ENCODE measurements at regions not wholly inside any gene's neighbourhood (a gene's known extent, or its start where the extent isn't known, plus 50 kb on each side); places are given as distances from the start of the nearest gene placed in this dataset.

- intact Hi-C loops (cut with micrococcal nuclease), result no loop called here
- Histone ChIP-seq H3K27me3 (ENCODE audit: low read depth) (no peaks in the 10 kb centered on the region), H3K4me1 (no peaks in the 10 kb centered on the region), H3K4me3 (no peak overlapping the region), H3K27ac (replicated peaks) (no peak overlapping the region), H3K36me3 (no peaks in the 10 kb centered on the region), H3K9me3 (replicated peaks) (peaks cover 10% of the 10 kb centered on the region)
- DNase-seq, result no peak
- no peak for TF ChIP-seq CTCF (IDR thresholded peaks at IDR 0.05; ENCODE audit: borderline replicate concordance)
Observed at GRCh38 chrX:148380107-148380506, 120.3 kb upstream of the AFF2 start.

GRCh38 chrX:148380650-148381561 lies 119.5 kb upstream of the AFF2 start:
- intact Hi-C loops (cut with micrococcal nuclease), result no loop called here
- Histone ChIP-seq H3K36me3 (no peaks in the 10 kb centered on the region), H3K9me3 (replicated peaks) (peaks cover 2% of the 10 kb centered on the region), H3K27me3 (ENCODE audit: low read depth) (no peaks in the 10 kb centered on the region), H3K27ac (replicated peaks) (no peak overlapping the region), H3K4me3 (peak overlapping the region; percentile 19), H3K4me1 (no peaks in the 10 kb centered on the region)
- DNase-seq, result no peak
- TF ChIP-seq CTCF (IDR thresholded peaks at IDR 0.05; ENCODE audit: borderline replicate concordance), result no peak

- H3K4me3 ChIP-seq, result no peak overlapping the region
- H3K27me3 ChIP-seq (ENCODE audit: low read depth), result no peaks in the 10 kb centered on the region
- intact Hi-C loops (cut with micrococcal nuclease), result no loop called here
- DNase-seq, result no peak
- no peaks in the 10 kb centered on the region for H3K9me3 ChIP-seq (replicated peaks)
- H3K4me1 ChIP-seq, result no peaks in the 10 kb centered on the region
- no peak overlapping the region for H3K27ac ChIP-seq (replicated peaks)
- no peak for TF ChIP-seq CTCF (IDR thresholded peaks at IDR 0.05; ENCODE audit: borderline replicate concordance)
- H3K36me3 ChIP-seq, result no peaks in the 10 kb centered on the region
Observed at GRCh38 chrX:148381603-148382002, 118.8 kb upstream of the AFF2 start.

GRCh38 chrX:148382983-148383382 lies 117.4 kb upstream of the AFF2 start:
- no peaks in the 10 kb centered on the region for H3K9me3 ChIP-seq (replicated peaks)
- no peaks in the 10 kb centered on the region for H3K27me3 ChIP-seq (ENCODE audit: low read depth)
- H3K36me3 ChIP-seq, result no peaks in the 10 kb centered on the region
- intact Hi-C loops (cut with micrococcal nuclease), result no loop called here
- H3K4me3 ChIP-seq, result no peak overlapping the region
- no peak for TF ChIP-seq CTCF (IDR thresholded peaks at IDR 0.05; ENCODE audit: borderline replicate concordance)
- H3K27ac ChIP-seq (replicated peaks), result no peak overlapping the region
- H3K4me1 ChIP-seq, result no peaks in the 10 kb centered on the region
- no peak for DNase-seq

- no peaks in the 10 kb centered on the region for H3K27me3 ChIP-seq (ENCODE audit: low read depth)
- no peaks in the 10 kb centered on the region for H3K9me3 ChIP-seq (replicated peaks)
- H3K27ac ChIP-seq (replicated peaks), result no peak overlapping the region
- no peak overlapping the region for H3K4me3 ChIP-seq
- H3K36me3 ChIP-seq, result no peaks in the 10 kb centered on the region
- DNase-seq, result no peak
- no peak for TF ChIP-seq CTCF (IDR thresholded peaks at IDR 0.05; ENCODE audit: borderline replicate concordance)
- H3K4me1 ChIP-seq, result no peaks in the 10 kb centered on the region
- intact Hi-C loops (cut with micrococcal nuclease), result no loop called here
Observed at GRCh38 chrX:148385471-148385870, 114.9 kb upstream of the AFF2 start.

Measured in left ventricle myocardium inferior (tissue), 1 donor.